ENCODE measurements at regions not wholly inside any gene's neighbourhood (a gene's known extent, or its start where the extent isn't known, plus 50 kb on each side); places are given as distances from the start of the nearest gene placed in this dataset.
A peak's percentile ranks its signal among the peaks of the same experiment; 100 is the strongest.

DNA sequence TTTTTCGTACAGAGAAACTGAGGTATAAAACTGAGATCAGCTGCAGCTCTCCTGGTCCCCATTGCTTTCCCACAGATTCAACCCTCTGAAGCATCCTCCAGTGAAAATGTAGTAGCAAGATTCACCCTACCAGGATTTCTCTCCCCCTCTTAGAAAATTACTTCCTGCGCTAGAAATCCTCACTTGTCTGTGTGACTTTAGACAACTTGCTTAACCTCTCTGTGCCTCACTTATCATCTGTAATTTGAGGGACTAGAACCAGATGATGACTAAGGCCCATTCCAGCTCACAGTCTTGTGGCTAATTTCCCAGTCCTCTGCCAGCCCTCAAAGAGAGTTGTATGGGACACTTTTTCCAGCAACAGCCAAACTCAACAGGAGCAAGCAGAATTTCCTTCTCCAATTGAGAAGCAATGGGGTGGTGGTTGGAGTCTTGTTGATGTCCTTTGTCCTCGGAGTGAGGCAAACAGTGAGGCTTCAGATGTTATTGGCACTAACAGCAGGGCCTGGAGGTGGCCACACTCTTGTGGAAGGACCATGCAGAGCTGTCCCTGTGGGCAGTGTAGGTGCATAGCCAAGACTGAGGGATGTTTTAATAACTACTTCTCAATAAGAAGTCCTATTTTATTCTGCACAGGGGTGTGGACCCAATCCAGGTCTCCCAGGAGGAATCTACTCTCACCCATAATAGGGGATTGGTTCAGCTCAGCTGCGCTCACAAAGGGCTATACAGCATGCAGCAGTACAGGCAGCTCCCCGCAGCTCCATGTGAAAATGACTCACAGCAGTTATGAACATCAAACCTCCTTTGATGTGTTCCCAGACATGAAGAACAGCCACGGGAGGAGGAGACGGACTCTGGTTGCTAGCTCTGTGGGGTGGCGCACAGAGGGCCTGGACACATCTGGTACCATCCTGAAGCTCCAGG is 200.1 kb downstream of the DAD1 start:
- intact Hi-C loops (cut with DNase I) = loop anchor here (2.0 kb wide), 1 partner anchor 84 kb away; no protein-coding TSS in a partner anchor
- 82 to 87% methylated on average over 8 of the region's 8 CpGs for WGBS, 2 donors
- H3K36me3 ChIP-seq = no peaks in the 10 kb centered on the region
- no peaks in the 10 kb centered on the region for H3K4me1 ChIP-seq
- H3K27me3 ChIP-seq = no peaks in the 10 kb centered on the region
- no peak overlapping the region for H3K27ac ChIP-seq
- no peak for DNase-seq
- no peaks in the 10 kb centered on the region for H3K9me3 ChIP-seq
- no peak overlapping the region for H3K4me3 ChIP-seq (replicated peaks in 1 of 3)
- no peak for TF ChIP-seq POLR2A (IDR thresholded peaks at IDR 0.05)
- TF ChIP-seq CTCF (IDR thresholded peaks at IDR 0.05) = no peak

DNA sequence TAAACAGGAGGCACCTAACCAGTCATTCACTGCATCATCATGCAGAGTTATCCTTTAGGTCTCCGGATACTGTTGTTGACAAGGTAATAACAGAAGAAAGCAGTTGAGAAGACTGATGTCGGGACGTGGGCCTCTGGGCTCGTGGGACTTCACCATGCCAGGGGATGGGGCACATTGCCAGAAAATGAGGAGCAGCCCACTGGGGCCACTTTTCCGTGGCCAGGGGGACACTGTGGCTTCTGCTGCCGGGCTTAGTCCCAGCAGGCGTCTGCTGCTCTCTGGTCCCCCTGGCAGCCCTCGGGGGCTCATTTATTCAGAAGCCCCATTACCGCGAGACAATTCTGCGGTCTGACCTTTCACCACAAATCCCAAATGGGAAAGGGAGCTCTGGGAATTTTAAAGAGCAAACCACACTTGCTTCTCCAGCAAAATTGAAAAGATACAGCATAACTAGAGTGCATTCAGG is 201.2 kb downstream of the DAD1 start:
- WGBS, 2 donors = 46 to 57% methylated on average over 10 of the region's 11 CpGs
- H3K36me3 ChIP-seq = no peaks in the 10 kb centered on the region
- H3K4me3 ChIP-seq (replicated peaks in 1 of 3) = no peak overlapping the region
- no peak for DNase-seq
- peak in 1 of 6 experiments; percentile 5 for TF ChIP-seq CTCF (IDR thresholded peaks at IDR 0.05)
- TF ChIP-seq POLR2A (IDR thresholded peaks at IDR 0.05) = no peak
- intact Hi-C loops (cut with DNase I) = loop anchor here (2.0 kb wide), 1 partner anchor 85 kb away; no protein-coding TSS in a partner anchor
- no peak overlapping the region for H3K27ac ChIP-seq
- no peaks in the 10 kb centered on the region for H3K27me3 ChIP-seq
- H3K4me1 ChIP-seq = no peaks in the 10 kb centered on the region
- H3K9me3 ChIP-seq = no peaks in the 10 kb centered on the region

- Histone ChIP-seq H3K27ac (no peak overlapping the region), H3K9me3 (no peaks in the 10 kb centered on the region), H3K27me3 (no peaks in the 10 kb centered on the region), H3K4me1 (no peaks in the 10 kb centered on the region), H3K4me3 (replicated peaks in 1 of 3) (no peak overlapping the region), H3K36me3 (no peaks in the 10 kb centered on the region)
- 48 to 53% methylated on average over 22 of the region's 22 CpGs for WGBS, 2 donors
- intact Hi-C loops (cut with DNase I) = no loop called here
- TF ChIP-seq CTCF (IDR thresholded peaks at IDR 0.05) = peak in 5 of 6 experiments; percentile 66 to 79 (median 76)
- no peak for TF ChIP-seq POLR2A (IDR thresholded peaks at IDR 0.05)
- peak; percentile 54 to 67 for DNase-seq
Observed at GRCh38 chr14:22386924-22387775, 201.9 kb downstream of the DAD1 start.

DNA sequence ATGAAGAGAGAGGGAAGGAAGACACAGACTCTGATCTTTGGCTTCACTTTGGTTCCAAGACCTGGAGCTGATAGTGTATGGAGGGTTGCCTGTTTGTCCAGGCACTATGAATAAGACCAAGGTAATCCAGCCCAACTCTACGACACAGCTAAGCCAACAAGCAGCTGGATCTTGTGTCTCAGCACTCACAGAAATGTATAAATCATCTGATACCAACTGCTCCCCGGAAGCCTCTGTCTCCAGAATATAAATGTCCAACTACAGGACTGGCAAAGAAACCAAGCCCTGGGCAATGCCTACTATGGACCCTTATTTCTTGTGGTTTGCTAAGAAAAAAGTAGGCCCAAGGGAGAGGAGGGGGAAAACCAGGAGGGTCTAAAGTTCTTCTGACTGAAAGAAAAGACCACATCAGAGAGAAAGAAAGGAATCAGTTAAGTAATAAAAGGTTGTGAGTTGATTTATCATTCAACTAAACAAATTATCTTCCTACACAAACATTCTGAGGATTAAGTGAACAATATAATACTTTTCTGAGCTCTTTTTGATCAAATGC is 204.0 kb downstream of the DAD1 start:
- DNase-seq = no peak
- Histone ChIP-seq H3K9me3 (no peaks in the 10 kb centered on the region), H3K4me1 (no peaks in the 10 kb centered on the region), H3K4me3 (replicated peaks in 1 of 3) (no peak overlapping the region), H3K27me3 (no peaks in the 10 kb centered on the region), H3K36me3 (no peaks in the 10 kb centered on the region), H3K27ac (no peak overlapping the region)
- WGBS, 2 donors = 86 to 89% methylated on average over 2 of the region's 2 CpGs
- TF ChIP-seq CTCF (IDR thresholded peaks at IDR 0.05) = no peak
- no peak for TF ChIP-seq POLR2A (IDR thresholded peaks at IDR 0.05)
- intact Hi-C loops (cut with DNase I) = loop anchor here (5.0 kb wide), 1 partner anchor 63 kb away; no protein-coding TSS in a partner anchor
